H1 (cell line): ENCODE measurements at regions not wholly inside any gene's neighbourhood (a gene's known extent, or its start where the extent isn't known, plus 50 kb on each side); places are given as distances from the start of the nearest gene placed in this dataset.

Source experiments
- CTCF ChIA-PET: fragments of 300-600 bp; sonication (Branson Sonifier 250); formaldehyde crosslinking; loops from one replicate; lab custom pipeline; 2021; ENCODE audit not compliant: partially characterized antibody; lab: Charles Lee
- POLR2A ChIA-PET: fragments of 300-600 bp; sonication (Branson Sonifier 250); formaldehyde crosslinking; loops from one replicate; lab custom pipeline; 2021; ENCODE audit warnings: inconsistent platforms; ENCODE audit not compliant: partially characterized antibody; lab: Charles Lee
- DNase-seq, 2 experiments: peaks; one replicate each; pipeline versions ENCODE4 v3.0.0 to v3.0.0-alpha.2; 2010 to 2022; ENCODE audit warnings: low spot score in 2 of 2, low read depth in 1 of 2, mixed read lengths in 1 of 2
- FAIRE-seq: peaks from 2 replicates; lab custom pipeline; 2011; peaks lifted over from hg19 to GRCh38; lab: Jason Lieb, UNC
- H2AFZ ChIP-seq: 2 replicates; pipeline ENCODE4 v1.8.1; 2012; ENCODE audit warnings: low read length, inconsistent platforms
- H2AK5ac ChIP-seq: 2 replicates; pipeline ENCODE4 v1.6.1; 2013; ENCODE audit warnings: low read depth, low read length
- H2BK120ac ChIP-seq: replicated peaks from 2 replicates; pipeline ENCODE3; 2013; ENCODE audit warnings: low read depth, low read length, inconsistent platforms
- H2BK12ac ChIP-seq: 2 replicates; pipeline ENCODE4 v1.6.1; 2013; ENCODE audit warnings: low read depth, low read length
- H2BK15ac ChIP-seq: 2 replicates; pipeline ENCODE4 v1.6.1; 2013; ENCODE audit warnings: low read length
- H2BK20ac ChIP-seq: 2 replicates; pipeline ENCODE4 v1.6.1; 2013; ENCODE audit warnings: low read length
- H2BK5ac ChIP-seq: 2 replicates; pipeline ENCODE4 v1.6.1; 2013; ENCODE audit warnings: low read depth, low read length
- H3K14ac ChIP-seq: 2 replicates; pipeline ENCODE4 v1.6.1; 2013; ENCODE audit warnings: inconsistent platforms; ENCODE audit not compliant: insufficient read length
- H3K18ac ChIP-seq: 2 replicates; pipeline ENCODE4 v1.6.1; 2013; ENCODE audit warnings: low read length; ENCODE audit errors: extremely low read depth
- H3K23ac ChIP-seq: 2 replicates; pipeline ENCODE4 v1.6.1; 2013; ENCODE audit warnings: inconsistent platforms; ENCODE audit not compliant: insufficient read length
- H3K23me2 ChIP-seq: 2 replicates; pipeline ENCODE4 v1.6.1; 2013; ENCODE audit warnings: low read depth, low read length
- H3K27ac ChIP-seq: 2 replicates; pipeline ENCODE4 v1.6.1; 2011; ENCODE audit warnings: low read depth, low read length, inconsistent platforms
- H3K27me3 ChIP-seq, 4 experiments: replicated peaks in 1 of 4; 1 replicate in 1 of 4; 2 replicates in 3 of 4; pipeline versions ENCODE4 v1.6.1 to v1.8.1; 2011 to 2013; ENCODE audit warnings: low read length in 3 of 4, mild to moderate bottlenecking in 3 of 4, inconsistent platforms in 2 of 4, mixed read lengths in 2 of 4, moderate library complexity in 1 of 4; ENCODE audit not compliant: control insufficient read depth in 3 of 4, insufficient read depth in 3 of 4; ENCODE audit errors: extremely low read depth in 1 of 4
- H3K36me3 ChIP-seq, 4 experiments: 2 replicates each; pipeline versions ENCODE4 v1.6.1 to v1.8.1; 2011 to 2013; ENCODE audit warnings: mild to moderate bottlenecking in 4 of 4, low read length in 3 of 4, moderate library complexity in 2 of 4, control low read depth in 1 of 4, inconsistent platforms in 1 of 4; ENCODE audit not compliant: insufficient read depth in 4 of 4, control insufficient read depth in 2 of 4
- H3K4ac ChIP-seq: replicated peaks from 2 replicates; pipeline ENCODE3; 2013; ENCODE audit warnings: low read length, low read depth, mixed read lengths, inconsistent platforms; ENCODE audit not compliant: insufficient read length
- H3K4me1 ChIP-seq, 4 experiments: replicated peaks in 1 of 4; 1 replicate in 1 of 4; 2 replicates in 3 of 4; pipeline versions ENCODE4 v1.6.1 to v1.8.1; 2011 to 2013; ENCODE audit warnings: low read length in 3 of 4, inconsistent platforms in 2 of 4, mixed read lengths in 1 of 4; ENCODE audit not compliant: insufficient read depth in 4 of 4, control insufficient read depth in 3 of 4
- H3K4me2 ChIP-seq, 2 experiments: 2 replicates each; pipeline versions ENCODE4 v1.6.1 to v1.8.1; 2011 to 2013; ENCODE audit warnings: low read depth in 2 of 2, low read length in 2 of 2, control low read depth in 1 of 2, inconsistent platforms in 1 of 2, mild to moderate bottlenecking in 1 of 2; ENCODE audit not compliant: insufficient read depth in 1 of 2
- H3K4me3 ChIP-seq, 4 experiments: fragments of 200-600, 300-600 bp in 1 of 4; sonication (generic), shearing (Covaris generic), sonication (Bioruptor Twin) in 1 of 4; 2 replicates each; pipeline versions ENCODE4 v1.5.1 to v1.8.1; 2011 to 2016; ENCODE audit warnings: low read length in 4 of 4, low read depth in 3 of 4, control low read depth in 2 of 4, inconsistent platforms in 2 of 4, mild to moderate bottlenecking in 2 of 4, mixed read lengths in 1 of 4, moderate library complexity in 1 of 4; ENCODE audit not compliant: insufficient read depth in 2 of 4; ENCODE audit errors: extremely low read depth in 1 of 4
- H3K56ac ChIP-seq: replicated peaks from 2 replicates; pipeline ENCODE3; 2013; ENCODE audit warnings: low read depth, mild to moderate bottlenecking, mixed read lengths, low read length, inconsistent platforms; ENCODE audit not compliant: insufficient read length
- H3K79me1 ChIP-seq: 2 replicates; pipeline ENCODE4 v1.6.1; 2013; ENCODE audit warnings: low read depth, low read length, control low read depth
- H3K79me2 ChIP-seq, 2 experiments: 2 replicates each; pipeline versions ENCODE4 v1.6.1 to v1.8.1; 2012 to 2013; ENCODE audit warnings: low read length in 2 of 2, mild to moderate bottlenecking in 2 of 2, inconsistent platforms in 1 of 2; ENCODE audit not compliant: insufficient read depth in 2 of 2, control insufficient read depth in 1 of 2
- H3K9ac ChIP-seq, 4 experiments: replicated peaks in 1 of 4; 1 replicate in 1 of 4; 2 replicates in 3 of 4; pipeline versions ENCODE4 v1.6.1 to v1.8.1; 2011 to 2013; ENCODE audit warnings: low read depth in 3 of 4, low read length in 3 of 4, control low read depth in 2 of 4, mild to moderate bottlenecking in 2 of 4, moderate library complexity in 2 of 4, inconsistent platforms in 1 of 4; ENCODE audit errors: extremely low read depth in 1 of 4
- H3K9me3 ChIP-seq, 2 experiments: 2 replicates each; pipeline versions ENCODE4 v1.6.1 to v1.8.1; 2012 to 2013; ENCODE audit warnings: mild to moderate bottlenecking in 2 of 2, moderate library complexity in 2 of 2, control low read depth in 1 of 2, inconsistent platforms in 1 of 2, low read depth in 1 of 2, low read length in 1 of 2, mixed read lengths in 1 of 2; ENCODE audit not compliant: insufficient read depth in 2 of 2
- H4K20me1 ChIP-seq, 2 experiments: replicated peaks in 1 of 2; 2 replicates each; pipeline versions ENCODE3 to v1.8.1; 2011 to 2013; ENCODE audit warnings: inconsistent platforms in 2 of 2, low read length in 2 of 2, mild to moderate bottlenecking in 1 of 2; ENCODE audit not compliant: insufficient read depth in 2 of 2, control insufficient read depth in 1 of 2
- H4K5ac ChIP-seq: 2 replicates; pipeline ENCODE4 v1.6.1; 2013; ENCODE audit warnings: low read length, low read depth, mixed read lengths, inconsistent platforms; ENCODE audit not compliant: insufficient read length
- H4K8ac ChIP-seq: 2 replicates; pipeline ENCODE4 v1.8.0; 2013; ENCODE audit warnings: mild to moderate bottlenecking, moderate library complexity, low read length, inconsistent platforms; ENCODE audit not compliant: insufficient read depth; ENCODE audit errors: extremely low read depth
- H4K91ac ChIP-seq: replicated peaks from 2 replicates; pipeline ENCODE3; 2013; ENCODE audit warnings: low read length, mixed read lengths, inconsistent platforms; ENCODE audit not compliant: insufficient read length
- CBX5 ChIP-seq: fragments of 300-800, 300-1000 bp; sonication (generic); IDR thresholded peaks from 2 replicates; pipeline ENCODE4 v1.7.1; 2016; ENCODE audit warnings: antibody characterized with exemption, low read length, low read depth
- CHD1 ChIP-seq: IDR thresholded peaks from 2 replicates; pipeline ENCODE4 v1.6.1; 2012; ENCODE audit warnings: low read depth, low read length, improper control_type of control experiment
- GTF2F1 ChIP-seq: IDR thresholded peaks from 2 replicates; pipeline ENCODE4 v1.6.1; 2012; ENCODE audit warnings: low read depth, low read length, improper control_type of control experiment, borderline replicate concordance
- JUND ChIP-seq: IDR thresholded peaks from 2 replicates; pipeline ENCODE4 v1.6.1; 2011; ENCODE audit warnings: mild to moderate bottlenecking, improper control_type of control experiment, low read length
- POLR2AphosphoS5 ChIP-seq: IDR thresholded peaks from 2 replicates; pipeline ENCODE4 v1.6.1; 2011; ENCODE audit warnings: low read depth, low read length
- SIRT6 ChIP-seq: IDR thresholded peaks from one replicate; pipeline ENCODE4 v1.7.1; 2012; ENCODE audit warnings: low read length, inconsistent platforms
- SP1 ChIP-seq: IDR thresholded peaks from 2 replicates; pipeline ENCODE4 v1.6.1; 2011; ENCODE audit warnings: low read depth, low read length
- SP2 ChIP-seq: IDR thresholded peaks from 2 replicates; pipeline ENCODE4 v1.6.1; 2012; ENCODE audit warnings: mild to moderate bottlenecking, low read length, inconsistent platforms
- SP4 ChIP-seq: IDR thresholded peaks from 2 replicates; pipeline ENCODE4 v1.6.1; 2012; ENCODE audit warnings: low read length, inconsistent platforms
- TAF1 ChIP-seq: IDR thresholded peaks from 2 replicates; pipeline ENCODE4 v1.6.1; 2011; ENCODE audit warnings: mild to moderate bottlenecking, low read depth, low read length
- ZNF274 ChIP-seq: IDR thresholded peaks from 2 replicates; pipeline ENCODE4 v1.7.0; 2012; ENCODE audit warnings: low read length, borderline replicate concordance; ENCODE audit errors: extremely low read depth
- WGBS, 2 experiments: shearing (Covaris generic) in 1 of 2; methylation state at CpG; one replicate each; pipeline versions ENCODE4 v1.1.6 to v1.1.7; 2013 to 2015; ENCODE audit warnings: low lambda C conversion rate in 2 of 2, mixed read lengths in 2 of 2, inconsistent platforms in 1 of 2, low coverage in 1 of 2, missing lambda C conversion rate in 1 of 2; ENCODE audit not compliant: insufficient replicate concordance in 2 of 2, insufficient coverage in 1 of 2, insufficient read length in 1 of 2; ENCODE audit errors: extremely low coverage in 1 of 2, missing lambda C conversion rate in 1 of 2; 5-methylcytosine and 5-hydroxymethylcytosine counted together
- TF ChIP-seq, protein P1 (sequence below): IDR thresholded peaks from 2 replicates; pipeline ENCODE4 v1.6.1; 2011; ENCODE audit warnings: low read depth, mild to moderate bottlenecking, low read length; ENCODE audit not compliant: insufficient read depth

DNA sequence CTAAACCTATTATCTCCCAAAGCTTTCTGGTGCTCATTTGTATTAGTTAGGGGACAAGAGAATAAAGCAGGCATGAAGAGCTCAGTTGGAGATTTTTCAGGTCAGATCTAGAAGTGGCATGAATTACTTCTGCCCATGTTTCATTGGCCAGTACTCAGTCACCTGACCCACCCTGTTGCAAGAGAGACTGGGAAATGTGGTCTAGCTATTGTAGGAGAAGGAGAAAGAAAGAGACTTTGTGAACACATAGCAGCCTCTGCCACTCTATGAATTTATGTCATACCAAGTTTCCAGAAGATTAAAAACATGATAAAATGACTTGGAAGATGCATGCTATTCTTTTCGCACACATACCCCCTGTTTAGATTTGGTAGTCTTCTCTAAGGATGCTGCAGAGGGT is 302.3 kb upstream of the RUNX1 start:
- no peaks in the 10 kb centered on the region for H3K79me2 ChIP-seq
- no peak overlapping the region for H2AK5ac ChIP-seq
- no peaks in the 10 kb centered on the region for H3K27me3 ChIP-seq
- H3K18ac ChIP-seq, result no peak overlapping the region
- H4K8ac ChIP-seq, result no peak overlapping the region
- no peak overlapping the region for H4K91ac ChIP-seq
- no peak overlapping the region for H3K4me2 ChIP-seq
- no peaks in the 10 kb centered on the region for H3K9me3 ChIP-seq
- H3K4me1 ChIP-seq, result no peaks in the 10 kb centered on the region
- H3K23me2 ChIP-seq, result no peaks in the 10 kb centered on the region
- no peak overlapping the region for H2BK15ac ChIP-seq
- no peak overlapping the region for H2BK5ac ChIP-seq
- H3K56ac ChIP-seq, result no peak overlapping the region
- H3K9ac ChIP-seq, result no peak overlapping the region
- H3K14ac ChIP-seq, result no peak overlapping the region
- no peak overlapping the region for H4K5ac ChIP-seq
- no peak overlapping the region for H3K27ac ChIP-seq
- H3K4me3 ChIP-seq, result no peak overlapping the region
- no peaks in the 10 kb centered on the region for H3K79me1 ChIP-seq
- H3K36me3 ChIP-seq, result no peaks in the 10 kb centered on the region
- ChIA-PET POLR2A (no interaction called here), CTCF (interaction anchor here (1.3 kb wide), 1 partner anchor 85 kb away, joined by 3 read pairs; no protein-coding TSS in a partner anchor)
- DNase-seq, result no peak
- no peak overlapping the region for H2BK12ac ChIP-seq
- FAIRE-seq, result no peak
- 85% methylated on average over 1 of the region's 1 CpG; no CpG with 5 or more reads in 1 of the 2 experiments for WGBS, 2 experiments
- H2BK20ac ChIP-seq, result no peak overlapping the region
- H3K23ac ChIP-seq, result no peak overlapping the region
- H4K20me1 ChIP-seq, result no peaks in the 10 kb centered on the region
- no peak overlapping the region for H2AFZ ChIP-seq
- no peak overlapping the region for H2BK120ac ChIP-seq
- no peak overlapping the region for H3K4ac ChIP-seq
- TF ChIP-seq SP1, result no peak
- no peak for TF ChIP-seq SP2
- no peak for TF ChIP-seq POLR2AphosphoS5
- TF ChIP-seq CHD1, result no peak
- TF ChIP-seq TAF1, result no peak
- TF ChIP-seq SP4, result no peak
- TF ChIP-seq JUND, result no peak
- no peak for TF ChIP-seq SIRT6
- TF ChIP-seq GTF2F1, result no peak
- TF ChIP-seq, protein P1, sequence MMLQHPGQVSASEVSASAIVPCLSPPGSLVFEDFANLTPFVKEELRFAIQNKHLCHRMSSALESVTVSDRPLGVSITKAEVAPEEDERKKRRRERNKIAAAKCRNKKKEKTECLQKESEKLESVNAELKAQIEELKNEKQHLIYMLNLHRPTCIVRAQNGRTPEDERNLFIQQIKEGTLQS, result no peak
- no peak for TF ChIP-seq ZNF274
- no peak for TF ChIP-seq CBX5
